ENCODE measurements at regions not wholly inside any gene's neighbourhood (a gene's known extent, or its start where the extent isn't known, plus 50 kb on each side); places are given as distances from the start of the nearest gene placed in this dataset.
"Not testable (repeated sequence)": the region's sequence is repeated elsewhere in the genome, so short reads cannot be mapped to it uniquely, and the experiment has no call there.

DNA sequence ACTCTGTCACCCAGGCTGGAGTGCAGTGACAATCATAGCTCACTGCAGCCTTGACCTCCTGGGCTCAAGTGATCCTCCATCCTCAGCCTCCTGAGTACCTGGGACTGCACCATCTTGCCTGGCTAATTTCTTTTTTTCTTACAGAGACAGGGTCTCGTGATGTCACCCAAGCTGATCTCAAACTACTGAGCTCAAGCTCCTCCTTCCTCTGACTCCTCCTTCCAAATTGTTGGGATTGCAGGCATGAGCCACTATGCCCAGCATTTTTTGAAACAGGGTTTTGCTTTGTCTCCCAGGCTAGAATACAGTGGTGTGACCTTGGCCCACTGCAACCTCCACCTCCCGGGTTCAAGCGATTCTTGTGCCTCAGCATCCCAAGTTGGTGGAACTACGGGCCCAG, 358.3 kb upstream of the MTNR1B start:
- DNase-seq (ENCODE audit: low spot score), result no peak

DNA sequence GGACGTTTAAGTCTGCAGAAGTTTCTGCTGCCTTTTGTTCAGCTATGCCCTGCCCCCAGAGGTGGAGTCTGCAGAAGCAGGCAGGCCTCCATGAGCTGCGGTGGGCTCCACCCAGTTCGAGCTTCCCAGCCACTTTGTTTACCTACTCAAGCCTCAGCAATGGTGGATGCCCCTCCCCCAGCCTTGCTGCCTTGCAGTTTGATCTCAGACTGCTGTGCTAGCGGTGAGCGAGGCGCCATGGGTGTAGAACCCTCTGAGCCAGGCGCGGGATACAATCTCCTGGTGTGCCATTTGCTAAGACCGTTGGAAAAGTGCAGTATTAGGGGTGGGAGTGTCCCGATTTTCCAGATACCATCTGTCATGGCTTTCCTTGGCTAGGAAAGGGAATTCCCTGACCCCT, 351.4 kb upstream of the MTNR1B start:
- not testable (repeated sequence) for DNase-seq (ENCODE audit: low spot score)

DNA sequence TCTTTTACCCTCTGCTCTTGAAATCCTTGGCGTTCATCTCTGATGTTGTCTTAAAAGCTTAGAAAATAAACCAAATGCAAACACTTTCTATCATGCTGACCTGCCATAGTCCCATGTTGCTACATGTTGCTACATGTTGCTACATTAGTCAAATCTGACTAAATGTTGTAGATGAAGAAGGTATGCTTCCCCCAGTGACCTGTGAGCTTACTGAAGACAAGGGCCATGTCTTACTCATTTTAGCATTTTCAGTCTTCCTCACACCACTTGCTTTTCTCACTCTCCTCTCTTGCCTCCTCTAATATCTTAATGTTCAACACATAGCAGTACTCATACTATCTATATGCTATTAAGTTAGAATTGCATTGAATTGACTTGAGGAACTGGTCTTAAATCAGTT, 346.4 kb upstream of the MTNR1B start:
- DNase-seq (ENCODE audit: low spot score), result no peak

DNA sequence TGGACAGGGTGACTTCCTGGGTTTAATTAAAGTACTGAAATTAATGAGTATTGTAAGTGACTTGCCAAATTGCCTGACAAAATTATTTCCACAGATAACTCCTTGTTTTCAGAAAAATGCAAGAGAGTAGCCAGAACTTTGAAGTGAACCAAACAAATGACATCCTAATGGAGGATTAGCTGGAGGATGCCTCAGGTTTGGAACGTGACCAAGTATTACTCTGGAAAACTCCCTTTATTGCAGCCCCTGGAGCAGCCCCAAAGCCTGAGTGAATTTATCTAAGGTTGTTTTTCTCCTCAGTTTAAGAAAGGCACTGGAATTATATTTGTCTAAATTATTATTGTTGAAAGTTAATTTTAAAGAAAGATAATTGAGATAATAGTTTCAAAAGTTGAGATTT, 343.6 kb upstream of the MTNR1B start:
- no peak for DNase-seq (ENCODE audit: low spot score)

DNA sequence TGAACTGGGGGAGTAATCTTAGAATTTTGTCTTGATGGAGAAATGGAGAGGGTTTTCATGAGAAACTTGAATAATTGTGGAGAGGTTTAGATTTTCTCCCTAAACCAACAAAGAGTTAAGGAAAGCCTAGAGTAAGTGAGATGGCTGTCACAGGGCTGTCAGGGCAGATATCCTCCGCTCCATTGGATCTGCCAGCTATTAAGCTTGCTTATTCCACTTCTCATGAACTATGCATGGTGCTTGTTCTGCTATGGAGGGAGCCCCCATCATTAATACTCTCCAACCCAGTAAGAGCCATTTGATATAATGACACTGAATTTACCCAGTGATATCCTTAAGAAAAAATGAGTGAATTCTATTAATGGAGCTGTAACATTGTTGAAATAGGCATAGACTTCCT, 342.8 kb upstream of the MTNR1B start:
- no peak for DNase-seq (ENCODE audit: low spot score)

DNA sequence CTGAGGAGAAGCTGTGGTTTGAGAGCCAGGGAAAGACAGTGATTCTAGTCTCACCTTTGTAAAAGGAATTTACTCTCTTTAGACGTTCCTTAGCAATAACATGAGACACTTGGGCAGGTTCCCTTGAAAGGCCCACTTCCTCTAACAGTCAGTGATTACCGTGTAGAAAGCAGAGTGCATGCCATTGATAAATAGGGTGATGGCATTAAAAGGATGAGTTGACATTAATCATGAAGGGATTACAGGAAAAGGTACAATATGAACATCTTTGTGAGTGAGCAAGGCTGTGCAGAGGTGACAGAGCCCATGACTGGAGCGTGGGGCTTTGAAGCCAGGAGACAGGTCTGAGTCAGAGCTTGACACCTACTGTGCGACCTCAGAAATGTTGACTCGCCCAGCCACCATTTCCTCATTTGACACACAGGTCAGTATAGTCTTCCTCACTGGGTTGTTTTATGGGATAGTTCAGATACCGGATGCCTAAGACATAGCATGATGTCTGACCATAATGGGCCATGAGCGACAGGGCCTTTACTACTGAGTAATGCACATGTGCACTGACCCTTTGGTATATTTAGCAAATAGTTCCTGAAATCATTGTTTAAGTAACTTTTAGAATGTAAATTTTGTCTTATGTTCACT, 341.7 kb upstream of the MTNR1B start:
- no peak for DNase-seq (ENCODE audit: low spot score)

DNA sequence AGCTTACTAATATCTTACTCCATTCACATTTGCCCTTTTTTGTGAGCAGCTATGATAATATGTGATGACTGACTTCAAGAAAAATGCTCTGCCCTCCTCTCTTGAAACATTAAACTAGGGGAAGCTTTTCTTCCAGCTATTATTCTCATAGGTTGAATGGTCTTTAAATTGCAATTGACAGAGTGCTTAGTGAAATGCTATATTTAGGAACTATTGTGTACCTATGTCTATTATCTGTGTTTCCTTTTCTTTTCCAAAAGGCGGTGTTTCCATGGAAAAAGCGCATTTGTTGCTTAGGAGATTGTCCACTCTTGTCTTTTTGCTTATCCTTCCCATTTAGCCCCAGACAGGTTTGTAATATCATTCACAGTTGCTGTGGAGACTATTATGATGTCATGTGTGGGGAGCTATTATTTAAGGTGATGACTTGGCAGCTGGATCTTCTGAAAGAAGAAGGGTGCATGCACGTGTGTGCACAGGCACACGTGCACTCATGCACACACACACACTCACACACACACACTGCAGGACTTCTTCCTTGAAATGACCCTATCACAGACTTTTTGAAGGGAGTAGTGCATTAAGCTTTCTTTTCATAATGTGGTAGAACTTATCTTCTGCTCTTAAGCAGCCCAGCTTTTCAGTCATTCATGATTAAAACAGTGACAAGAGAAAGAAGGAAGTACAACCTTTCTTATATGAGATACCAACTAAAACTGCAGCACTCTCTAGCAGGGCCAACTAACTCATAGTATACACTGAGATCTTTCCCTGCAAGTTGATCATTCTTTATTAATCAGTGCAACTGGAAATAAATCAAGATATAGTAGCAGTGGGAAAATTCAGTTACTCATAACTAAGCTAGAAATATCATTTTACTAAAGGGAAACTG, 340.8 kb upstream of the MTNR1B start:
- no peak for DNase-seq (ENCODE audit: low spot score)

DNA sequence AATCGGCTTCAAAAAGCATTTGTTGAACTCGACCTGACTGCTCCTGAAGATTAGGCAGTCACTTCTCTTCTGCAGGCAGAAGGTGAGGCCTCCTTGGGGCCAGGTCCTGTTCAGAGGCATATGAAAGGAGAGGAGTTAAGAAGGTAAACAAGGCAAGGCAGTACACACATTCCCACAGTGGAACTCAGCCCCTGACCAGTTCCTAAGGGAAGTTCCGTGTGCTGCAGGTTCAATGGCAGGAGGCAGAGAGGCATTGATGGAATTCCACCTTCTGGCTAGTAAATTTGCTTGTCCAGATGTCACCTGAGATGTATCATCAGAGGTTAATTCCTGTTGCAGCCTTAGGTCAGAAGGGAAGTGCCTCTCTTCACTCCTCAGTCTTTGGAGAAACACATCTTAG, 337.0 kb upstream of the MTNR1B start:
- no peak for DNase-seq (ENCODE audit: low spot score)

DNA sequence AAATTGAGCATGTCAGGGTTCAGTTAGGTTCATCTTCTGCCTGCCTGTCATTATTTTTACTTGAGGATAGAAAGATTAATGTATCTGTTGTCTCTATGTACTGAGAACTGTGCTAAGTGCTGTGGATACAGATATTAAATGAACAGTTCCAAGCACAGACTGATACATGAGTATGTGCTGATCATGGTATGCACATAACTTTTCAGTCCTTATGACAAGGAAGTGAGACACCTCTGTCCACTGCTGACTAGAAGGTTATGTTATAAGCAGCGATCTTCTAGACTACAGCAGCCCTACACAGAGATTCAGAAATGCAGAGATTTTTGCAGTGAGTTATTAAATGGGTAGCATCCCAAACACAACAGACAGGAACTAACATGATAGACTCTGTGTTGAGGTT, 335.6 kb upstream of the MTNR1B start:
- no peak for DNase-seq (ENCODE audit: low spot score)

DNA sequence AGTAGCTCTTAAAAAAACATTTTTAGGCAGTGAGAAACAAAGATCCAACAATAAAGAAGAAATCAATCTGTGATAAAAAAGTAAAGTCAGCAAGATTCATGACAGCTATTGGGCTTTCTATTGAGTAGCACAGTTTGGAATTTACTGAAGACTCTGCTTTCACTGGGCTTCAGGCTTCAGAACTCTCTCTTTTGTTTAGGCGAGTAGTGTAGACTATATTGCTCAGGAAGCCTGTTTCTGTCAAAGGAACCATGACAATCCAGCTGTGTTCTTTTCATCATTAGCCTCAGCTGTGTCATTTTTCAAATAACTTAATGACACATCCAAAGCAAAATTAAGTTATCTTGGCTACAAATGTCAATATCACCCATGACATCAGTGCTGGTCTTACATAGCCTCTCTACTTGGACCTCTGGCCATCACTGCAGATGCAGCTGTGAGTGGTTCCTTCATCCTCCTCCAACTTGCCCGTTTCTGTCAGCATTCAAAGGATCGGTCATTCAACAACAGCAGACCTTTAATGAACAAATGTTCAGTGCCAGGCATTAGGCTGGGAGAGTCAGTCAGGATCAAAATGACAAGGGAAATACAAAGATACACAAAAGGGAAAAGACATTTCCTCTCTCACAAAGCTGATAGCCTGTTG, 332.8 kb upstream of the MTNR1B start:
- no peak for DNase-seq (ENCODE audit: low spot score)

DNA sequence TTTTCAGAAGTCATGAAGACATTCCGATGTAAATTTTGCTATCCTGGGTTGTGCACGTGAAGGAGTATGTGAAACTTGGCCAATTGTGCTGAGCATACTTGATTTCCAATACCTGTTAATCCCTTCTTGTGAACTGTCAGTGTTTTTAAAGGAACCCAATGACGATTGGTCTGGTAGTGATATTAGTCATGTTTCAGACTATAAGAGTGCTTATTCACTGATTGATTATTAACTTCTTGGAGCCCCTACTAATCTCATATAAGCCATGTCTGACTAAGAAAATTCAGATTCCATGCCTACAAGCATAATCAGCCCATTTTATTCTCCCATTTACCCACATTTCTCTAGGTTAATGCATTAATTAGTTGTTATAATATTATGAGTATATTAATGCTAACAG, 330.8 kb upstream of the MTNR1B start:
- DNase-seq (ENCODE audit: low spot score), result no peak

DNA sequence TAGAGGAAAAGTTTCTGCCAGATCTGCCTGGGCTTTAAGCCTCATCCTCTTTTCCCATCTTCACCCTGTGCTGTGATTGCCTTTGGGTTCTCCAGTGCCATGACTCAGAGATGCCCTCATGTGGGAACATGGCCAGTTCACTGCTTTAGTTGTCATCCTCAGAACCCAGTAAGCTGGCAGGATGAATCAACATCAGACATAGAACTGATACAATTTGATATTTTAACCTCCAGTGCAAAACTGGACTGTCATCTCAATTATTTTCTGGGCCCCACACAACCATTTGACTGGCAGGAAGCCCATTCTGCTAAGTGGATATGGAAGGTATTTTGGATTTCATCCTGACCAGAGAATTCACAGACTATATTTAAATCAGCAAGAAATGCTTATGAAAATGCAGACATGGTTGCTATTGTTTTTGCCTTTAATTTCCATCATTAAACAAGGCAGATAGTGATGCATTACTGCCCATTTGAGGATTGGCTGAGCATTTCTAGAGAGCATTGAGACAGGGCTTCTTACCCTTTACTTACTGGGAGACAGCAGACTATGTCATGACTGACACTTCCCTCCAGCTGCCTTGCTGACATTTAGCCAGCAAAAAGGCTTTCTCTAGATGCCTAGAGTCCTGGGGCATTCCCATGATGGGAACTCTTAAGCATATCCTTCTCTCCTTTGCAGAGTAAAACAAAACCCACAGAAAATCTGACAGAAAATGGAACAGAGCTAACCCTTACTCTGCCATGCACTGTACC, 327.1 kb upstream of the MTNR1B start:
- DNase-seq (ENCODE audit: low spot score), result no peak

DNA sequence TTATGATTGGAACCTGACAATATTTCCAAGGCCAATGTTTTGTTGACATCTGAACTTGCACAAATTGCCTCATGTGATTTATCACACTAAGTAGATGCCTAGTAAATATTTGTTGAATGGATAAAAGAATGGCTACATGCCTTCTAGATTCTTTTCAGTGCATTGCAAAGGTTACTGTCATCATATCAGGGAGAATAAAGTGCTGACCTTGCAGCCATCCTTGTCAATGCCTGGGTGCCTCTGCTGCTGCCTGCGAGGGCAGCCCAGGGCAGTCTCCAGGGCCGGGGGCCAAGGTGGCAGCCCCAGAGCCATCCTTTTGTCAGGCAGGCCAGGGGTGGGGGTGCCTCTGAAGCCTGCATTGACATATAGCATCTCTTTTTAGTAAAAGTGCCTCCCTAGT, 325.6 kb upstream of the MTNR1B start:
- DNase-seq (ENCODE audit: low spot score), result no peak

DNA sequence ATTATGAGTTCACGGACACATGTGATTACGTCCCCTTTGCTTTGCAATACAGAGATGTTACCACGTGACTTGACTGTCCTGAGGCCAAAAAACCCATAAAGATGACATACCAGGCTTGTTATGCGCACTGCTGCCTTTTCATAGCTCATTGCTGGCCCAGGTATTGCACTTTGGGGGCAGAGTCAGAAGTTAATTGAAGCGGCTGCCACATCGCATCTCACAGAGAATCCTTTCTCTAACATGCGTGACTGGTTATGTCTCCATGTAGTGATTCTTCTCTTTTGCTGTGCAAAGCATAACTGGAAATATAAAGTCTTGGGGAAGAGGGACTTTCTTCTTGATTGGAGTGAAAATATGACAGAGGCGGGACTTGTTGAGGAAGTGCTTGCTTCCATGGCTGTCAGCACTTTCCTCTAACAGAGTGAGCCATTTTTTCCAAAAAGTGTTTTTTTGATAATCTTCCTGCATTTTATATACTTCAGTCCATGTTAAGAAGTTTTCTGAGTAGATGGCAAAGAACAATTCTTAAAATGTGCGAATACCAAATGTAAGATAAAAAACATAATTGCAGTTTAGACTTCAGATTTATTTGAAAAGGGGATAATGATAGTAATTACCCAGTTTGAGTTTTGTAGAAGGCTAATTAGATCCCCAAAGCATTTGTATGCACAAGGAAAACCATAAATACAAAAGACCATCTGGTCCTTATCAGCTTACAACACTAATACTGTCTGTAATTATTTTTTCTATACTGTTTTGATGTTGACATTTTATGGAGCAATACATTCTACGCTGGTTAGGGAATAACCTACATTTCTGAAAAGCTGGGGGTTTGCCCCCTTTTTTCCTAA, 324.6 kb upstream of the MTNR1B start:
- DNase-seq (ENCODE audit: low spot score), result no peak

DNA sequence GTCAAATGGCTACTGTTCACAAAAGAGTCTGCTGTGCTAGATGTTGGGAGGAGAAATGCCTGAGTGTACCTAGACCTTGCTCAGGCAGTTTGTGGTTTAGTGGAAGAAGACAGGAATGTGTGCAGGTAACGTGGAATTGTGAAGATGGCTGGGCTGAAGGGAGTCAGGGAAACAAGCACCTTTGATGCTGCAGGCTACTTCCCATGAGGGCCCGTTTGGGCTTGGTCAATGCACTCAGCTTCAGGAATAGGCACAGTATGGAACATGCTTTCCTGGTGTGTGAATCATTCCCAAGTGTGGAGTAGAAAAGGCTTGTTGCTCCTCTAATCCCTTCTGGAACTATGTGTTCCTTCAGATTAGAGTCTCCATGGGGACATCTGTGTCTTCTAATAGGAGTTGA, 318.3 kb upstream of the MTNR1B start:
- no peak for DNase-seq (ENCODE audit: low spot score)

DNA sequence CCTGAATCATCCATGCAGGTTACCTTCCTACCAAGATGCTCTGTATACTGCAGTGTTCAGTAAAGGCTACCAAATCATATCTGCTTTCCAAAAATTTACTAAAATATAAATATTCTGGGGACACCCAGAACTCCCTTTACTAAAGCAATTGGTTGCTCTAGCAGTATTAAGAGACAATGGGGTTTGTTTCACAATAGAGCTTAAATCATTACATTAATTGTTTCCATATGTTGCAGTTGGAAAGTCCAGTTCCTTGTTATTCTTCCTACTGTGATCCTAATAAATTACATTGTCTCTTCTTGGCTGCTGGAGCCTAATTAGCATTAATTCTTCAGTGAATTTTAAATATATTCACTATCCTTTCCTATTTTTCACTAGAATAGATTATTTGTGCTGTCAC, 316.0 kb upstream of the MTNR1B start:
- no peak for DNase-seq (ENCODE audit: low spot score)

DNA sequence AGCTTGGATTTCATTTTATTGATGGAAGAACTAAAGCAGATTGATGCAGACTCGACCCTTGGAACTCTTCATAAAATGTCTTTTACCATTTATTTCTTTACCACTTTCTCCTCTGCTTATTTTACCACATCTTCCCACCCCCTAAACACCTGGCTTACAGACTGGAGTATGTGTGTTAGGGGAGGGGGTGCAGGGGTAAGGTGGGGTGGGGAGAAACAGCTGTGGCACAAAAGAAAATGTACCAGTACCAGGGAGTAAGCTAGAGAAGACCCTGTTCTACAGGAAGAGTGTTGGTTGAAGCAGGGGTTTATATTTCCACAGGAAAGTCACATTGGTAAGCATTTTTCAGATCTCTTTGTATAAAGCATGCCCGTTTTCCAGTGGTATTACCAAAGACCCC, 312.7 kb upstream of the MTNR1B start:
- DNase-seq (ENCODE audit: low spot score), result no peak

DNA sequence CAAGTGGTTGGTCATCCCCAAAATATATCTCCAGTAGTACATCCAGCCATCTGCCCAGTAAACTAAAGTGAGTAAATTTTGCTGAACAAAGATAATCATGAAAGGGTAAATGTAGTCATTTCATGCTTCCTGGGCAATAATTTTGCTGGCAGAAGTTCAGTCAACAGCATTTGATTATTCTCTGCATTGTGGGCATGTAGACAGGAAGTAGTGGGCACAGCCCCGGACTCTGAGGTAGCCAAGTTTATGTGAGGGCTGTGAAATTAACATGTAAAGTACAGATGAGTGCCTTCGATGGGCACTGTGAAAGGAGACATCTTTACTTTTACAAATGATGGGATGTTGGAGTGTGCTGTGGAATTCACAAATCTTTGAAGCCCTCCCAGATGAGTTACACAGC, 312.2 kb upstream of the MTNR1B start:
- no peak for DNase-seq (ENCODE audit: low spot score)

DNA sequence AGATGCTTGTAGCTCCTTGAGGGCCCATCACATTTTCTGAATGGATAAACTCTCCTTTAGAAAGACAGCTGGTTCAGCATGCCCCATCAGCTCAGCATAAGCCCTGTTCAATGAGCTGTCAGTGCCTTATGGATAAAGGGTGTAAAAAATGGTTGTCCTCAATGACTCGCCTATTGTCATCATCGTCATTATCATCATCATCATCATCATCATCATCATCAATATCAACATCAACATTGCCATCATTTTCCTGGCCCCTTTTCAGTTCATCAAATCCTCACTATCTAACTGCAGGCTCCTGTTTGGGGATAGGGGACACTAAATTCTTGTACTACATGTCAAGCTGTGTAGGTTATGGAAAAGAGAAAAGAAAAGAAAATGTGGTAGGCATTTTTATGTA, 310.7 kb upstream of the MTNR1B start:
- no peak for DNase-seq (ENCODE audit: low spot score)

DNA sequence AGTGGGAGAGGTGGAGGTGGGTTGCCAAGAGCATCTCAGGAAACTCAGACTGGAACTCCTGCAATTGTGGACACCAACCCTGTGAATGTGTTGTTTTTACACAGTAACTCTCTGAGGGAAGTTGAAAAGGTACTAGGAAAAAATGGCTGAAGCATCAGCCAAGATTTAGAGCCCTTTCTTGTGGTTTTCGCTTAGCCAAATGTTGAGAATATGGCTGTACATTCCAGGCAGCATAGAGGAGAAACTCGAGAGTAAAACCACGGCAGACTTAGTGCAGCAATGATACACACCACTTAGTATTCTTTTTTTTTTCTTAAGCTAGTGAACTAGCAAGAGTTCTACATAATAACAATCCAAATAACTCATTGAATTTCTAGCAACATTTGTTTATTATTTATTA, 309.7 kb upstream of the MTNR1B start:
- no peak for DNase-seq (ENCODE audit: low spot score)

DNA sequence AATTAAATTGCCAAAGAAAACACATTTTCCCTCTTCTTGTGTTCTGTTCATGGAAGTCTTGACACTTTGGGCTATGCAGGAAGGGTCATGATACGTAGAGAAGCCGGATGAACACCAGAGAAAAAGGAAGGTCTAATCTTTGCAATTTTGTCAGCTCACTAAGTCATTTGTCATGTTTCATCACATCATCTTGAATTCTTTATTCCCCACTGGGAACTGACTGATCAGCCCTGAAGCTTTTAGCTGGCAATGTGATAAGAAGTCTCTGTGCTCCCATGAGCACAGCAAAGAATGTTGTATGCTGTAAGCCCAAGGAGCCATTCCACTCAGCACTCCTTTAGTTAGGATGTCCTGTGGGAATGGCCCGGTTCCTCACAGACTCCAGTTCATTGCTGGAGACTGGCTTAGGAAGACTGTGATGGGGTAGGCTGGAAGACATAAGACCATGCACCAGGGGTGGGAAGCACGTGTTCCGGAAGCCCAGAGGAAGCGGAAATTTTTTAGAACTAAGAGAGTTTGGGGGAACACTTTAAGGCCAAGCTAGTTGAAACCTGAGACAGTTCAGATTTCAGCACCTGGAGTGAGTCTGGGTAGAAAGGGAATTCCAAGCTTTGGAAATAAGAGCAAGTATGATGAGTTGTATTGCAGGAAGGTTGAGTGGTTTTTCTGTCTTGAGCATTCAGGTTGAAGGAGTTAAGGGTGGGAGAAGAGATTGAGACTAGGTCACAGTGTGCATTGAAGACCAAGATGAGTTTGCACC, 306.7 kb upstream of the MTNR1B start:
- DNase-seq (ENCODE audit: low spot score), result no peak

Measured in Ammon's horn (tissue), 1 donor.